ENCODE measurements at regions not wholly inside any gene's neighbourhood (a gene's known extent, or its start where the extent isn't known, plus 50 kb on each side); places are given as distances from the start of the nearest gene placed in this dataset.

- TF ChIP-seq CTCF (IDR thresholded peaks at IDR 0.05; ENCODE audit: low read length) (no peak), EZH2 (optimal IDR thresholded peaks at IDR 0.05; ENCODE audit: low read depth, low read length) (no peak), EZH2phosphoT487 (IDR thresholded peaks at IDR 0.05; ENCODE audit: low read length) (no peak)
These were observed 203.2 kb upstream of the SGK1 start for GRCh38 chr6:134521116-134521501.
